Keratinocyte (primary cell): ENCODE measurements at regions not wholly inside any gene's neighbourhood (a gene's known extent, or its start where the extent isn't known, plus 50 kb on each side); places are given as distances from the start of the nearest gene placed in this dataset.

Source experiments
- DNase-seq: peaks from one replicate; pipeline ENCODE4 v3.0.0-alpha.2; 2011; ENCODE audit warnings: low read depth, missing footprints, low spot score
- FAIRE-seq: peaks from 2 replicates; lab custom pipeline; 2011; peaks lifted over from hg19 to GRCh38; lab: Jason Lieb, UNC
- H2AFZ ChIP-seq: 2 replicates; pipeline ENCODE4 v1.6.0; 2012; ENCODE audit warnings: low read length, control low read depth, inconsistent platforms; ENCODE audit not compliant: control insufficient read depth
- H3K27ac ChIP-seq: 2 replicates; pipeline ENCODE4 v1.5.1; 2011; ENCODE audit warnings: low read length; ENCODE audit not compliant: control insufficient read depth, insufficient read depth
- H3K27me3 ChIP-seq: 3 replicates; pipeline ENCODE4 v1.6.0; 2011; ENCODE audit warnings: low read length; ENCODE audit not compliant: control insufficient read depth, insufficient read depth; ENCODE audit errors: extremely low read depth
- H3K36me3 ChIP-seq, 2 experiments: 2 replicates in 1 of 2; 3 replicates in 1 of 2; pipeline ENCODE4 v1.5.1; 2011; ENCODE audit warnings: low read length in 2 of 2, mild to moderate bottlenecking in 1 of 2; ENCODE audit not compliant: control insufficient read depth in 2 of 2, insufficient read depth in 2 of 2; ENCODE audit errors: extremely low read depth in 1 of 2
- H3K4me1 ChIP-seq: 3 replicates; pipeline ENCODE4 v1.5.1; 2011; ENCODE audit warnings: low read length; ENCODE audit not compliant: control insufficient read depth, insufficient read depth; ENCODE audit errors: extremely low read depth
- H3K4me2 ChIP-seq: 3 replicates; pipeline ENCODE4 v1.6.0; 2011; ENCODE audit warnings: low read depth, low read length; ENCODE audit not compliant: control insufficient read depth, insufficient read depth; ENCODE audit errors: extremely low read depth
- H3K4me3 ChIP-seq, 3 experiments: fragments of 200-600 bp in 1 of 3; sonication (generic) in 1 of 3; 2 replicates in 2 of 3; 3 replicates in 1 of 3; pipeline ENCODE4 v1.5.1; 2011 to 2016; ENCODE audit warnings: low read length in 3 of 3, mild to moderate bottlenecking in 3 of 3, control low read depth in 2 of 3, inconsistent platforms in 1 of 3, low read depth in 1 of 3, mixed read lengths in 1 of 3, mixed run types in 1 of 3, moderate library complexity in 1 of 3; ENCODE audit not compliant: control insufficient read depth in 2 of 3, insufficient read depth in 2 of 3; ENCODE audit errors: extremely low read depth in 1 of 3
- H3K79me2 ChIP-seq: 2 replicates; pipeline ENCODE4 v1.6.0; 2012; ENCODE audit warnings: low read length; ENCODE audit not compliant: control insufficient read depth, insufficient read depth
- H3K9ac ChIP-seq: 3 replicates; pipeline ENCODE4 v1.6.0; 2011; ENCODE audit warnings: low read length; ENCODE audit not compliant: control insufficient read depth, insufficient read depth; ENCODE audit errors: extremely low read depth
- H3K9me1 ChIP-seq: 3 replicates; pipeline ENCODE4 v1.6.0; 2011; ENCODE audit warnings: low read length; ENCODE audit not compliant: control insufficient read depth, insufficient read depth; ENCODE audit errors: extremely low read depth
- H3K9me3 ChIP-seq: 2 replicates; pipeline ENCODE4 v1.5.1; 2012; ENCODE audit warnings: low read depth, low read length; ENCODE audit not compliant: control insufficient read depth
- H4K20me1 ChIP-seq: 3 replicates; pipeline ENCODE4 v1.6.0; 2011; ENCODE audit warnings: low read length; ENCODE audit not compliant: control insufficient read depth, insufficient read depth; ENCODE audit errors: extremely low read depth
- EZH2 ChIP-seq: IDR thresholded peaks from one replicate; pipeline ENCODE4 v1.6.1; 2012; ENCODE audit warnings: inconsistent platforms, mild to moderate bottlenecking, low read length, moderate library complexity
- dilution Hi-C: fragments of 300-500 bp; cut with MboI; formaldehyde crosslinking; loops from one replicate; pipeline ENCODE4 v1.7.0; 2020; ENCODE audit warnings: low sequenced_read_pairs; ENCODE audit not compliant: extremely low pct_ligation_motif_present
- TF ChIP-seq, protein P1 (sequence below), 3 experiments: IDR thresholded peaks in 1 of 3; conservative IDR thresholded peaks in 1 of 3; optimal IDR thresholded peaks in 1 of 3; 2 replicates in 2 of 3; 3 replicates in 1 of 3; pipeline versions ENCODE3 to v1.5.1; 2011; ENCODE audit warnings: low read length in 3 of 3, mild to moderate bottlenecking in 3 of 3, moderate library complexity in 2 of 3, control low read depth in 1 of 3, inconsistent platforms in 1 of 3; ENCODE audit not compliant: insufficient read depth in 2 of 3; ENCODE audit errors: extremely low read depth in 1 of 3

DNA sequence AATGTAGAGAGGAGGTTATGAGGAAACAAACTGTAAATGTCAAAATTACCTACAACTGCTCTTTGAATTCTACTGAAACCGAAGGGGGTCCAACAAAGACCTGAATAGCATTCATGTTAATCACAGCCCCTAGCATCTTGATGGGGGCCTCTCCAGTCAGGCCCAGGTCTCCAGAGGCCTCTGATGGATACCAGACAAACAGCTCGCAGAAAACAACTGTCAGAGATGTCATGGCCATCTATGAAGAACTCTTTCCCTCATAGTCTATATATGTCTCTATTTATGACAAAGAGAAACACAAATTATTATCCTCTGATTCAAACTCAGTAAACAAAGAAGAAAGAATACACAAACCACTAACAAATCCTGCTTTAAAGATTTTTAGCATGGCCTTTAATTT, 432.6 kb downstream of the CAAP1 start:
- Histone ChIP-seq H3K4me2 (no peak overlapping the region), H3K9me3 (no peaks in the 10 kb centered on the region), H3K4me1 (no peaks in the 10 kb centered on the region), H3K36me3 (no peaks in the 10 kb centered on the region), H3K27ac (no peak overlapping the region), H3K79me2 (no peaks in the 10 kb centered on the region), H3K27me3 (no peaks in the 10 kb centered on the region), H4K20me1 (no peaks in the 10 kb centered on the region), H3K9ac (no peak overlapping the region), H3K9me1 (no peaks in the 10 kb centered on the region), H2AFZ (no peak overlapping the region), H3K4me3 (no peak overlapping the region)
- DNase-seq: no peak
- TF ChIP-seq, protein P1, sequence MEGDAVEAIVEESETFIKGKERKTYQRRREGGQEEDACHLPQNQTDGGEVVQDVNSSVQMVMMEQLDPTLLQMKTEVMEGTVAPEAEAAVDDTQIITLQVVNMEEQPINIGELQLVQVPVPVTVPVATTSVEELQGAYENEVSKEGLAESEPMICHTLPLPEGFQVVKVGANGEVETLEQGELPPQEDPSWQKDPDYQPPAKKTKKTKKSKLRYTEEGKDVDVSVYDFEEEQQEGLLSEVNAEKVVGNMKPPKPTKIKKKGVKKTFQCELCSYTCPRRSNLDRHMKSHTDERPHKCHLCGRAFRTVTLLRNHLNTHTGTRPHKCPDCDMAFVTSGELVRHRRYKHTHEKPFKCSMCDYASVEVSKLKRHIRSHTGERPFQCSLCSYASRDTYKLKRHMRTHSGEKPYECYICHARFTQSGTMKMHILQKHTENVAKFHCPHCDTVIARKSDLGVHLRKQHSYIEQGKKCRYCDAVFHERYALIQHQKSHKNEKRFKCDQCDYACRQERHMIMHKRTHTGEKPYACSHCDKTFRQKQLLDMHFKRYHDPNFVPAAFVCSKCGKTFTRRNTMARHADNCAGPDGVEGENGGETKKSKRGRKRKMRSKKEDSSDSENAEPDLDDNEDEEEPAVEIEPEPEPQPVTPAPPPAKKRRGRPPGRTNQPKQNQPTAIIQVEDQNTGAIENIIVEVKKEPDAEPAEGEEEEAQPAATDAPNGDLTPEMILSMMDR (optimal IDR thresholded peaks at IDR 0.05 in 1 of 3, IDR thresholded peaks at IDR 0.05 in 1 of 3, conservative IDR thresholded peaks at IDR 0.05 in 1 of 3; ENCODE audit: extremely low read depth in 1 of 3, insufficient read depth in 2 of 3, low read length in 3 of 3): no peak
- TF ChIP-seq EZH2: no peak
- dilution Hi-C loops: no loop called here
- no peak for FAIRE-seq

DNA sequence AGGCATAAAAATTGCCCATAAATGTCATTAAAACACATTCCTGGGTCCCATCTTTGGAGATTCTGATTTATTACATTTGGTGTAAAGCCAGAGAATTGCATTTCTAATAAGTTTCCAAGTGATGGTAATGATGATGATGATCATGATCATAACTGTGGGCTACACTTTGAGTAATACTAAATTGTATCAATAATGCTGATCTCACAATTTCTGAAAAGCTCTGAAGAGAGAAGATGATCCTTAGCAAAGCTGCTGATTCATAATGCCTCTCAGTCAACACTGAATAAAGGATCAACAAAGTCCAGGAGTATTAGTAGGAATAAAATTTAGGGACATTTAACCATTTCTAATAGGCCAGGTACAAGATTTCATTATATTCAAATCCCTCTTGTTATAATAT, 434.5 kb downstream of the CAAP1 start:
- H3K4me1 ChIP-seq: no peaks in the 10 kb centered on the region
- H3K27ac ChIP-seq: no peak overlapping the region
- no peaks in the 10 kb centered on the region for H3K79me2 ChIP-seq
- no peaks in the 10 kb centered on the region for H4K20me1 ChIP-seq
- no peaks in the 10 kb centered on the region for H3K36me3 ChIP-seq
- dilution Hi-C loops: no loop called here
- no peak overlapping the region for H3K4me2 ChIP-seq
- no peaks in the 10 kb centered on the region for H3K9me3 ChIP-seq
- no peak overlapping the region for H3K4me3 ChIP-seq
- H2AFZ ChIP-seq: no peak overlapping the region
- TF ChIP-seq, protein P1 (optimal IDR thresholded peaks at IDR 0.05 in 1 of 3, IDR thresholded peaks at IDR 0.05 in 1 of 3, conservative IDR thresholded peaks at IDR 0.05 in 1 of 3; ENCODE audit: extremely low read depth in 1 of 3, insufficient read depth in 2 of 3, low read length in 3 of 3): no peak
- no peak for TF ChIP-seq EZH2
- H3K9ac ChIP-seq: no peak overlapping the region
- no peaks in the 10 kb centered on the region for H3K9me1 ChIP-seq
- H3K27me3 ChIP-seq: no peaks in the 10 kb centered on the region
- no peak for FAIRE-seq
- no peak for DNase-seq
